Upper lobe of left lung (tissue), 4 donors: ENCODE measurements at regions not wholly inside any gene's neighbourhood (a gene's known extent, or its start where the extent isn't known, plus 50 kb on each side); places are given as distances from the start of the nearest gene placed in this dataset.

Experiments used
- CTCF ChIP-seq, 6 experiments: fragments of 450-650 bp in 4 of 6; fragments of 200-600 bp in 2 of 6; sonication (generic) in 2 of 6; IDR thresholded peaks; one replicate each; pipeline ENCODE4 v1.5.1; 2016 to 2019; ENCODE audit warnings: antibody characterized with exemption in 6 of 6
- EP300 ChIP-seq, 4 donors: sonication (generic); formaldehyde crosslinking; IDR thresholded peaks; one replicate each; pipeline ENCODE4 v1.5.1; 2017; ENCODE audit warnings: antibody characterized with exemption in 4 of 4, control low read depth in 2 of 4
- POLR2AphosphoS5 ChIP-seq, 2 donors: sonication (generic); formaldehyde crosslinking; IDR thresholded peaks; one replicate each; pipeline ENCODE4 v1.5.1; 2017; ENCODE audit warnings: antibody characterized with exemption in 2 of 2

DNA sequence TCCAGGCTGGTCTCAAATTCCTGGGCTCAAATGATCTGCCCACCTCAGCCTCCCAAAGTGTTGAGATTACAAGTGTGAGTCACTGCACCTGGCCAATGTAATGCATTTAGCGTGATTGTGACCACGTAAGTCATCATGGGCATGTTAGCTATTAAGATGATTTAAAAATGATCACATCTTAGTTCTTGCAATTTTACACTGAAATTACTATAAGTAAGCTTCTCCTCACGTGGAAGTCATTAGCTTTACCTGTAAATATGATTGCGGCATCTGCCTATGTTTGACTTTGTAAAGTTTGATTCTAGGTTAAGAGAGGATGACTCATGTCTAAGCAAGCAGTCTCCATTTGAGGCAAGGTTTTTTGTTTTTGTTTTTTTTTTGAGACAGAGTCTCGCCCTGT, 85.5 kb downstream of the PMAIP1 start:
- no peak for TF ChIP-seq CTCF (IDR thresholded peaks at IDR 0.05)
- TF ChIP-seq POLR2AphosphoS5 (IDR thresholded peaks at IDR 0.05): no peak
- no peak for TF ChIP-seq EP300 (IDR thresholded peaks at IDR 0.05)
